ENCODE measurements at regions not wholly inside any gene's neighbourhood (a gene's known extent, or its start where the extent isn't known, plus 50 kb on each side); places are given as distances from the start of the nearest gene placed in this dataset.
A peak's percentile ranks its signal among the peaks of the same experiment; 100 is the strongest.
"Not testable (repeated sequence)": the region's sequence is repeated elsewhere in the genome, so short reads cannot be mapped to it uniquely, and the experiment has no call there.

GRCh38 chr9:16062542-16063240 lies 509.8 kb downstream of the CCDC171 start:
- no peaks in the 10 kb centered on the region for H3K27me3 ChIP-seq (ENCODE audit: insufficient read depth, low read length)

DNA sequence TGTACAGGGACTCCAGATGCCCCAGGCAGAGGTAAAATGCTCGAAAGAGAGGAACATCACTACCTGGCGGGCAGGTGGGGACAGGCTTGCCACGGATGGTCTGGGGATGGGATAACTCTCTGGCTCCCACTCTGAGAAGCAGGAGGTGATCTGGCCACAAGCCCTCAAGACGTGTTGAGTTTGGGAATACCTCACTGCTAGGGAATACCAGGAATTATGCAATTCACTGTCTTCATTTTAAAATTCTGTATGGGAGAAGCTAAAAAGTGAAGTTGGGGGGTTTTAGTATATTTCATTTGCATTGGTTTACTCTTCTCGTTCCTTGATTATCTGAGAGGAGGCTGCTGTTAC lies 510.4 kb downstream of the CCDC171 start:
- no peaks in the 10 kb centered on the region for H3K36me3 ChIP-seq (ENCODE audit: insufficient read depth, low read length)
- peak overlapping the region; percentile 59 for H3K27ac ChIP-seq (ENCODE audit: low read depth, low read length)
- TF ChIP-seq, protein P1, sequence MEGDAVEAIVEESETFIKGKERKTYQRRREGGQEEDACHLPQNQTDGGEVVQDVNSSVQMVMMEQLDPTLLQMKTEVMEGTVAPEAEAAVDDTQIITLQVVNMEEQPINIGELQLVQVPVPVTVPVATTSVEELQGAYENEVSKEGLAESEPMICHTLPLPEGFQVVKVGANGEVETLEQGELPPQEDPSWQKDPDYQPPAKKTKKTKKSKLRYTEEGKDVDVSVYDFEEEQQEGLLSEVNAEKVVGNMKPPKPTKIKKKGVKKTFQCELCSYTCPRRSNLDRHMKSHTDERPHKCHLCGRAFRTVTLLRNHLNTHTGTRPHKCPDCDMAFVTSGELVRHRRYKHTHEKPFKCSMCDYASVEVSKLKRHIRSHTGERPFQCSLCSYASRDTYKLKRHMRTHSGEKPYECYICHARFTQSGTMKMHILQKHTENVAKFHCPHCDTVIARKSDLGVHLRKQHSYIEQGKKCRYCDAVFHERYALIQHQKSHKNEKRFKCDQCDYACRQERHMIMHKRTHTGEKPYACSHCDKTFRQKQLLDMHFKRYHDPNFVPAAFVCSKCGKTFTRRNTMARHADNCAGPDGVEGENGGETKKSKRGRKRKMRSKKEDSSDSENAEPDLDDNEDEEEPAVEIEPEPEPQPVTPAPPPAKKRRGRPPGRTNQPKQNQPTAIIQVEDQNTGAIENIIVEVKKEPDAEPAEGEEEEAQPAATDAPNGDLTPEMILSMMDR (IDR thresholded peaks at IDR 0.05; ENCODE audit: extremely low read depth, low read depth, low read length): no peak
- H3K4me1 ChIP-seq (ENCODE audit: insufficient read depth, low read length): peaks cover 17% of the 10 kb centered on the region
- no peak overlapping the region for H3K4me3 ChIP-seq (ENCODE audit: insufficient read depth, low read length)
- no peaks in the 10 kb centered on the region for H3K9me3 ChIP-seq (ENCODE audit: low read depth, low read length)
- no peaks in the 10 kb centered on the region for H3K27me3 ChIP-seq (ENCODE audit: insufficient read depth, low read length)
- H4K20me1 ChIP-seq (ENCODE audit: insufficient read depth, low read length): no peaks in the 10 kb centered on the region
- DNase-seq (ENCODE audit: insufficient read length, low spot score, missing footprints): no peak
- H3K4me2 ChIP-seq (ENCODE audit: insufficient read depth, low read length): peak overlapping the region; percentile 67
- no peaks in the 10 kb centered on the region for H3K79me2 ChIP-seq (ENCODE audit: insufficient read depth, low read length)
- peak overlapping the region; percentile 13 for H2AFZ ChIP-seq (ENCODE audit: low read length)

More at GRCh38 chr9:16062542-16063240, 509.8 kb downstream of the CCDC171 start:
- TF ChIP-seq, protein P1 (IDR thresholded peaks at IDR 0.05; ENCODE audit: extremely low read depth, low read depth, low read length): no peak
- Histone ChIP-seq H3K27ac (ENCODE audit: low read depth, low read length) (peak overlapping the region; percentile 59), H3K4me1 (ENCODE audit: insufficient read depth, low read length) (peaks cover 21% of the 10 kb centered on the region), H3K36me3 (ENCODE audit: insufficient read depth, low read length) (no peaks in the 10 kb centered on the region), H3K79me2 (ENCODE audit: insufficient read depth, low read length) (no peaks in the 10 kb centered on the region), H3K9me3 (ENCODE audit: low read depth, low read length) (no peaks in the 10 kb centered on the region), H3K4me3 (ENCODE audit: insufficient read depth, low read length) (no peak overlapping the region), H4K20me1 (ENCODE audit: insufficient read depth, low read length) (no peaks in the 10 kb centered on the region), H2AFZ (ENCODE audit: low read length) (peak overlapping the region; percentile 13), H3K4me2 (ENCODE audit: insufficient read depth, low read length) (peak overlapping the region; percentile 67)
- peak; percentile 83 for DNase-seq (ENCODE audit: insufficient read length, low spot score, missing footprints)

- Histone ChIP-seq H2AFZ (ENCODE audit: low read length) (no peak overlapping the region), H3K79me2 (ENCODE audit: insufficient read depth, low read length) (no peaks in the 10 kb centered on the region), H3K27me3 (ENCODE audit: insufficient read depth, low read length) (no peaks in the 10 kb centered on the region), H3K27ac (ENCODE audit: low read depth, low read length) (no peak overlapping the region), H3K4me3 (ENCODE audit: insufficient read depth, low read length) (no peak overlapping the region), H3K9me3 (ENCODE audit: low read depth, low read length) (no peaks in the 10 kb centered on the region), H3K4me2 (ENCODE audit: insufficient read depth, low read length) (no peak overlapping the region), H3K36me3 (ENCODE audit: insufficient read depth, low read length) (no peaks in the 10 kb centered on the region), H3K4me1 (ENCODE audit: insufficient read depth, low read length) (peaks cover 21% of the 10 kb centered on the region), H4K20me1 (ENCODE audit: insufficient read depth, low read length) (no peaks in the 10 kb centered on the region)
- DNase-seq (ENCODE audit: insufficient read length, low spot score, missing footprints): no peak
- TF ChIP-seq, protein P1 (IDR thresholded peaks at IDR 0.05; ENCODE audit: extremely low read depth, low read depth, low read length): no peak
Observed at GRCh38 chr9:16064771-16065170, 511.9 kb downstream of the CCDC171 start.

GRCh38 chr9:16066201-16066600 lies 513.4 kb downstream of the CCDC171 start:
- not testable (repeated sequence) for H3K27ac ChIP-seq (ENCODE audit: low read depth, low read length); H4K20me1 ChIP-seq (ENCODE audit: insufficient read depth, low read length); H3K9me3 ChIP-seq (ENCODE audit: low read depth, low read length); H3K4me2 ChIP-seq (ENCODE audit: insufficient read depth, low read length); H3K4me3 ChIP-seq (ENCODE audit: insufficient read depth, low read length); H3K36me3 ChIP-seq (ENCODE audit: insufficient read depth, low read length); H3K79me2 ChIP-seq (ENCODE audit: insufficient read depth, low read length); H3K27me3 ChIP-seq (ENCODE audit: insufficient read depth, low read length); DNase-seq (ENCODE audit: insufficient read length, low spot score, missing footprints); H2AFZ ChIP-seq (ENCODE audit: low read length)
- peaks cover 27% of the 10 kb centered on the region for H3K4me1 ChIP-seq (ENCODE audit: insufficient read depth, low read length)

All from osteoblast (primary cell).